Neural cell (in vitro differentiated cells): ENCODE measurements at regions not wholly inside any gene's neighbourhood (a gene's known extent, or its start where the extent isn't known, plus 50 kb on each side); places are given as distances from the start of the nearest gene placed in this dataset.

Experiments
- H2AFZ ChIP-seq: fragments of 200-600, 300-800 bp; sonication (generic), shearing (Covaris generic); 2 replicates; pipeline ENCODE4 v1.6.0; 2014; ENCODE audit warnings: low read depth, mild to moderate bottlenecking, antibody characterized with exemption, low read length, moderate library complexity
- H3F3A ChIP-seq: fragments of 200-600 bp; shearing (Covaris generic); 2 replicates; pipeline ENCODE4 v1.6.1; 2016; ENCODE audit warnings: mild to moderate bottlenecking, moderate library complexity, mixed read lengths, antibody characterized with exemption, low read length; ENCODE audit not compliant: insufficient read depth, poor library complexity, severe bottlenecking
- H3K27ac ChIP-seq: fragments of 200-600, 300-800 bp; sonication (generic), shearing (Covaris generic); 2 replicates; pipeline ENCODE4 v1.5.1; 2014; ENCODE audit warnings: mild to moderate bottlenecking, low read length, moderate library complexity
- H3K27me3 ChIP-seq: fragments of 300-800, 200-600 bp; sonication (generic), shearing (Covaris generic); 2 replicates; pipeline ENCODE4 v1.6.0; 2014; ENCODE audit warnings: mild to moderate bottlenecking, low read depth, low read length, moderate library complexity; ENCODE audit not compliant: insufficient read depth
- H3K36me3 ChIP-seq: fragments of 300-800, 200-600 bp; sonication (generic), shearing (Covaris generic); 2 replicates; pipeline ENCODE4 v1.5.1; 2014; ENCODE audit warnings: mild to moderate bottlenecking, antibody characterized with exemption, low read length, moderate library complexity; ENCODE audit not compliant: insufficient read depth
- H3K4me2 ChIP-seq: fragments of 300-800, 200-600 bp; sonication (generic), shearing (Covaris generic); 2 replicates; pipeline ENCODE4 v1.6.0; 2014; ENCODE audit warnings: mild to moderate bottlenecking, low read length
- H3K4me3 ChIP-seq: fragments of 300-800, 200-600 bp; sonication (generic), shearing (Covaris generic); 2 replicates; pipeline ENCODE4 v1.5.1; 2014; ENCODE audit warnings: mild to moderate bottlenecking, low read length, moderate library complexity
- H3K79me2 ChIP-seq: fragments of 200-600 bp; shearing (Covaris generic); replicated peaks from 2 replicates; pipeline ENCODE4 v1.6.0; 2014; ENCODE audit warnings: mild to moderate bottlenecking, low read length, moderate library complexity; ENCODE audit not compliant: insufficient read depth
- H3K9ac ChIP-seq: fragments of 300-800, 200-600 bp; sonication (generic), shearing (Covaris generic); 2 replicates; pipeline ENCODE4 v1.6.1; 2016; ENCODE audit warnings: mild to moderate bottlenecking, low read length, mixed read lengths
- H3K9me2 ChIP-seq: fragments of 200-600 bp; shearing (Covaris generic); 2 replicates; pipeline ENCODE4 v1.6.1; 2016; ENCODE audit warnings: mild to moderate bottlenecking, low read length, mixed read lengths; ENCODE audit not compliant: insufficient read depth
- H3K9me3 ChIP-seq: fragments of 200-600, 300-800 bp; sonication (generic), shearing (Covaris generic); 2 replicates; pipeline ENCODE4 v1.6.1; 2016; ENCODE audit warnings: mild to moderate bottlenecking, mixed run types, low read length, moderate library complexity, mixed read lengths
- H4K20me1 ChIP-seq: fragments of 200-600 bp; shearing (Covaris generic); 2 replicates; pipeline ENCODE4 v1.6.1; 2016; ENCODE audit warnings: mild to moderate bottlenecking, mixed run types; ENCODE audit not compliant: insufficient read depth
- EP300 ChIP-seq: fragments of 450-650 bp; conservative IDR thresholded peaks from 2 replicates; pipeline ENCODE4 v1.6.1; 2014; ENCODE audit warnings: antibody characterized with exemption, mild to moderate bottlenecking, moderate library complexity; ENCODE audit not compliant: poor library complexity, severe bottlenecking
- EZH2 ChIP-seq: fragments of 200-600, 300-800 bp; shearing (Covaris generic), sonication (generic); IDR thresholded peaks from 2 replicates; pipeline ENCODE4 v1.6.1; 2014; ENCODE audit warnings: antibody characterized with exemption, low read length, borderline replicate concordance, mild to moderate bottlenecking; ENCODE audit not compliant: insufficient read depth, poor library complexity, severe bottlenecking
- MXI1 ChIP-seq: fragments of 450-650 bp; conservative IDR thresholded peaks from 2 replicates; pipeline ENCODE4 v1.6.1; 2014; ENCODE audit warnings: antibody characterized with exemption, mild to moderate bottlenecking; ENCODE audit not compliant: poor library complexity, severe bottlenecking
- POLR2AphosphoS5 ChIP-seq: IDR thresholded peaks from 2 replicates; pipeline ENCODE4 v1.6.1; 2012
- RAD21 ChIP-seq: fragments of 450-650 bp; conservative IDR thresholded peaks from 2 replicates; pipeline ENCODE4 v1.6.1; 2014; ENCODE audit warnings: antibody characterized with exemption, mild to moderate bottlenecking, moderate library complexity
- SMC3 ChIP-seq: fragments of 450-650 bp; conservative IDR thresholded peaks from 2 replicates; pipeline ENCODE4 v1.6.1; 2014; ENCODE audit warnings: antibody characterized with exemption, mild to moderate bottlenecking, moderate library complexity; ENCODE audit not compliant: poor library complexity
- TAF1 ChIP-seq: IDR thresholded peaks from 2 replicates; pipeline ENCODE4 v1.6.1; 2012; ENCODE audit warnings: low read depth
- TF ChIP-seq, protein P1 (sequence below): IDR thresholded peaks from 2 replicates; pipeline ENCODE4 v1.6.1; 2012; ENCODE audit warnings: borderline replicate concordance
- TF ChIP-seq, protein P2 (sequence below): fragments of 450-650 bp; IDR thresholded peaks from 2 replicates; pipeline ENCODE4 v1.5.1; 2014; ENCODE audit warnings: antibody characterized with exemption, mild to moderate bottlenecking, moderate library complexity; ENCODE audit not compliant: poor library complexity, severe bottlenecking

- Histone ChIP-seq H3K36me3 (no peaks in the 10 kb centered on the region), H3K27me3 (no peaks in the 10 kb centered on the region), H3K4me3 (no peak overlapping the region), H3K79me2 (no peaks in the 10 kb centered on the region), H3K9me2 (no peaks in the 10 kb centered on the region), H3F3A (no peaks in the 10 kb centered on the region), H4K20me1 (no peaks in the 10 kb centered on the region), H2AFZ (no peak overlapping the region), H3K4me2 (no peak overlapping the region), H3K9me3 (no peaks in the 10 kb centered on the region), H3K9ac (no peak overlapping the region), H3K27ac (no peak overlapping the region)
- TF ChIP-seq EZH2, result no peak
- TF ChIP-seq EP300, result no peak
- TF ChIP-seq SMC3, result no peak
- no peak for TF ChIP-seq POLR2AphosphoS5
- no peak for TF ChIP-seq MXI1
- TF ChIP-seq, protein P1, sequence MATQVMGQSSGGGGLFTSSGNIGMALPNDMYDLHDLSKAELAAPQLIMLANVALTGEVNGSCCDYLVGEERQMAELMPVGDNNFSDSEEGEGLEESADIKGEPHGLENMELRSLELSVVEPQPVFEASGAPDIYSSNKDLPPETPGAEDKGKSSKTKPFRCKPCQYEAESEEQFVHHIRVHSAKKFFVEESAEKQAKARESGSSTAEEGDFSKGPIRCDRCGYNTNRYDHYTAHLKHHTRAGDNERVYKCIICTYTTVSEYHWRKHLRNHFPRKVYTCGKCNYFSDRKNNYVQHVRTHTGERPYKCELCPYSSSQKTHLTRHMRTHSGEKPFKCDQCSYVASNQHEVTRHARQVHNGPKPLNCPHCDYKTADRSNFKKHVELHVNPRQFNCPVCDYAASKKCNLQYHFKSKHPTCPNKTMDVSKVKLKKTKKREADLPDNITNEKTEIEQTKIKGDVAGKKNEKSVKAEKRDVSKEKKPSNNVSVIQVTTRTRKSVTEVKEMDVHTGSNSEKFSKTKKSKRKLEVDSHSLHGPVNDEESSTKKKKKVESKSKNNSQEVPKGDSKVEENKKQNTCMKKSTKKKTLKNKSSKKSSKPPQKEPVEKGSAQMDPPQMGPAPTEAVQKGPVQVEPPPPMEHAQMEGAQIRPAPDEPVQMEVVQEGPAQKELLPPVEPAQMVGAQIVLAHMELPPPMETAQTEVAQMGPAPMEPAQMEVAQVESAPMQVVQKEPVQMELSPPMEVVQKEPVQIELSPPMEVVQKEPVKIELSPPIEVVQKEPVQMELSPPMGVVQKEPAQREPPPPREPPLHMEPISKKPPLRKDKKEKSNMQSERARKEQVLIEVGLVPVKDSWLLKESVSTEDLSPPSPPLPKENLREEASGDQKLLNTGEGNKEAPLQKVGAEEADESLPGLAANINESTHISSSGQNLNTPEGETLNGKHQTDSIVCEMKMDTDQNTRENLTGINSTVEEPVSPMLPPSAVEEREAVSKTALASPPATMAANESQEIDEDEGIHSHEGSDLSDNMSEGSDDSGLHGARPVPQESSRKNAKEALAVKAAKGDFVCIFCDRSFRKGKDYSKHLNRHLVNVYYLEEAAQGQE, result no peak
- no peak for TF ChIP-seq RAD21
- TF ChIP-seq, protein P2, sequence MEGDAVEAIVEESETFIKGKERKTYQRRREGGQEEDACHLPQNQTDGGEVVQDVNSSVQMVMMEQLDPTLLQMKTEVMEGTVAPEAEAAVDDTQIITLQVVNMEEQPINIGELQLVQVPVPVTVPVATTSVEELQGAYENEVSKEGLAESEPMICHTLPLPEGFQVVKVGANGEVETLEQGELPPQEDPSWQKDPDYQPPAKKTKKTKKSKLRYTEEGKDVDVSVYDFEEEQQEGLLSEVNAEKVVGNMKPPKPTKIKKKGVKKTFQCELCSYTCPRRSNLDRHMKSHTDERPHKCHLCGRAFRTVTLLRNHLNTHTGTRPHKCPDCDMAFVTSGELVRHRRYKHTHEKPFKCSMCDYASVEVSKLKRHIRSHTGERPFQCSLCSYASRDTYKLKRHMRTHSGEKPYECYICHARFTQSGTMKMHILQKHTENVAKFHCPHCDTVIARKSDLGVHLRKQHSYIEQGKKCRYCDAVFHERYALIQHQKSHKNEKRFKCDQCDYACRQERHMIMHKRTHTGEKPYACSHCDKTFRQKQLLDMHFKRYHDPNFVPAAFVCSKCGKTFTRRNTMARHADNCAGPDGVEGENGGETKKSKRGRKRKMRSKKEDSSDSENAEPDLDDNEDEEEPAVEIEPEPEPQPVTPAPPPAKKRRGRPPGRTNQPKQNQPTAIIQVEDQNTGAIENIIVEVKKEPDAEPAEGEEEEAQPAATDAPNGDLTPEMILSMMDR, result no peak
- no peak for TF ChIP-seq TAF1
Measured at GRCh38 chr5:135181653-135182052, 147.6 kb upstream of the PITX1 start.

GRCh38 chr5:135179308-135179980 is 145.4 kb upstream of the PITX1 start:
- Histone ChIP-seq H3K79me2 (no peaks in the 10 kb centered on the region), H3K36me3 (no peaks in the 10 kb centered on the region), H4K20me1 (no peaks in the 10 kb centered on the region), H3K4me3 (no peak overlapping the region), H2AFZ (no peak overlapping the region), H3K27ac (no peak overlapping the region), H3K9me3 (no peaks in the 10 kb centered on the region), H3K9me2 (no peaks in the 10 kb centered on the region), H3F3A (no peaks in the 10 kb centered on the region), H3K9ac (no peak overlapping the region), H3K27me3 (no peaks in the 10 kb centered on the region), H3K4me2 (no peak overlapping the region)
- no peak for TF ChIP-seq TAF1
- TF ChIP-seq SMC3, result no peak
